ENCODE measurements at regions not wholly inside any gene's neighbourhood (a gene's known extent, or its start where the extent isn't known, plus 50 kb on each side); places are given as distances from the start of the nearest gene placed in this dataset.
"Not testable (repeated sequence)": the region's sequence is repeated elsewhere in the genome, so short reads cannot be mapped to it uniquely, and the experiment has no call there.

DNA sequence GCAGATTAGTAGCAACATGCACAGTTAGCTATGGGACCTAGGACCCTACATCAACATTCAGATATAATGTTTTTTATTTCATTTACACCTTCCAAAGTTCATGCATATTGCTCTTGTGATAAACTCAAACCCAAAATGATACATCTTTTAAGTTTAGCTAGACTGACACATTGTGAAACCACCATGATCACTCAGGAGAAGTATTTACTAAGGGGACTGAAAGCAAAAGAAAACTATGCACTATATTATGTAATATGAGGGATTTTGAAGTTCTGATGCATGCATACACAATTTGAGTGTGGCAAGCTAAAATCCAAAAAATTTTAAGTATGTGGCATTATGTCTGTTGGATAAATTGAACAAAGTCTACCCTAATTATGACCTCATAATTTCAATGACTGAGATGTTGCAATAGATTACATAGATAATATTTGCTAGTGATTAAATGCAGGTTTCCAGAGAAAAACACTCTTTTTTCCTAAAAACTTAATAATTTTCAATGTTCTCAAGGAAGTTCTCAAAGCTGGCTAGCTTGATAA is 914.8 kb upstream of the GRIA3 start:
- TF ChIP-seq, protein P1, sequence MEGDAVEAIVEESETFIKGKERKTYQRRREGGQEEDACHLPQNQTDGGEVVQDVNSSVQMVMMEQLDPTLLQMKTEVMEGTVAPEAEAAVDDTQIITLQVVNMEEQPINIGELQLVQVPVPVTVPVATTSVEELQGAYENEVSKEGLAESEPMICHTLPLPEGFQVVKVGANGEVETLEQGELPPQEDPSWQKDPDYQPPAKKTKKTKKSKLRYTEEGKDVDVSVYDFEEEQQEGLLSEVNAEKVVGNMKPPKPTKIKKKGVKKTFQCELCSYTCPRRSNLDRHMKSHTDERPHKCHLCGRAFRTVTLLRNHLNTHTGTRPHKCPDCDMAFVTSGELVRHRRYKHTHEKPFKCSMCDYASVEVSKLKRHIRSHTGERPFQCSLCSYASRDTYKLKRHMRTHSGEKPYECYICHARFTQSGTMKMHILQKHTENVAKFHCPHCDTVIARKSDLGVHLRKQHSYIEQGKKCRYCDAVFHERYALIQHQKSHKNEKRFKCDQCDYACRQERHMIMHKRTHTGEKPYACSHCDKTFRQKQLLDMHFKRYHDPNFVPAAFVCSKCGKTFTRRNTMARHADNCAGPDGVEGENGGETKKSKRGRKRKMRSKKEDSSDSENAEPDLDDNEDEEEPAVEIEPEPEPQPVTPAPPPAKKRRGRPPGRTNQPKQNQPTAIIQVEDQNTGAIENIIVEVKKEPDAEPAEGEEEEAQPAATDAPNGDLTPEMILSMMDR (conservative IDR thresholded peaks at IDR 0.05) = no peak
- no peak overlapping the region for H3K27ac ChIP-seq

- TF ChIP-seq, protein P1 (conservative IDR thresholded peaks at IDR 0.05) = no peak
- no peak overlapping the region for H3K27ac ChIP-seq
These were observed 913.1 kb upstream of the GRIA3 start for GRCh38 chrX:122270809-122271494.

DNA sequence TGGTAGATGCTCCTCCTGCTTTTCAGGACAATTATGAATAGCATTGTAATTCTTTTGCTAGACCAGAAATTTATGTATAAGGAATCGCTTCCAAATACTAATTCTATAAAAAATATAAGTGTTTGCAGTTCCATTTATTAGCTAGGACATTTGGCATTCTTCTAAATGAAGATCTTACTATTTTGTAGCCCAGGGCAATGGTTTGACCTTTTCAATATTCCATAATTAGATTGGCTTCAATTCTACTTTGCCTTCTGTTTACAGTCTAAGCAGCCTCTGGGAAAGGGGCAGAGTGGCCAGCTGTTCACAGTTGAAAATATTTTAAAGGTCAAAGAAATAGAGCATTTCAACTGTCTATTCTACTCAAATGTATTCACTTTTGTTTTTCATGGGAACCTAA is 912.1 kb upstream of the GRIA3 start:
- TF ChIP-seq, protein P1 (conservative IDR thresholded peaks at IDR 0.05) = no peak
- no peak overlapping the region; the same call in 1 of the 2 replicates for H3K27ac ChIP-seq

GRCh38 chrX:122279746-122280145 is 904.3 kb upstream of the GRIA3 start:
- TF ChIP-seq, protein P1 (conservative IDR thresholded peaks at IDR 0.05) = no peak
- H3K27ac ChIP-seq = no peak overlapping the region

- not testable (repeated sequence) for H3K27ac ChIP-seq
These were observed 884.3 kb upstream of the GRIA3 start for GRCh38 chrX:122299822-122300221.

DNA sequence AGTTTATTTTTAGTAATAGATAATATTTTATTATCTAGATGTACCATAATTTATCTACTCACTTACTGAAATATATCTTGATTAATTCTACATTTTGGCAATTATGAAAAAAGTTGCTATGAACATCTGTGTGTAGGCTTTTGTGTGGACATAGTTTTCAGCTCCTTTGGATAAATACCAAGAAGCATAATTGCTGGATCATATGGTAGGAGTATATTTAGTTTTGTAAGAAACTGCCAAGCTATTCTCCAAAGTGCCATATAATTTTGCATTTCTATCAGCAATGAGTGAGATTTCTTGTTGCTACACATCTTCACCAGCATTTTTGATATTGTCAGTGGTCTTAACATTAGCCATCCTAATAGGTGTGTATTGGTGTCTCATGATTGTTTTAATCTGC is 882.6 kb upstream of the GRIA3 start:
- TF ChIP-seq, protein P1 (conservative IDR thresholded peaks at IDR 0.05) = no peak
- H3K27ac ChIP-seq = no peak overlapping the region

GRCh38 chrX:122303761-122304160 is 880.3 kb upstream of the GRIA3 start:
- no peak overlapping the region for H3K27ac ChIP-seq
- TF ChIP-seq, protein P1 (conservative IDR thresholded peaks at IDR 0.05) = no peak

DNA sequence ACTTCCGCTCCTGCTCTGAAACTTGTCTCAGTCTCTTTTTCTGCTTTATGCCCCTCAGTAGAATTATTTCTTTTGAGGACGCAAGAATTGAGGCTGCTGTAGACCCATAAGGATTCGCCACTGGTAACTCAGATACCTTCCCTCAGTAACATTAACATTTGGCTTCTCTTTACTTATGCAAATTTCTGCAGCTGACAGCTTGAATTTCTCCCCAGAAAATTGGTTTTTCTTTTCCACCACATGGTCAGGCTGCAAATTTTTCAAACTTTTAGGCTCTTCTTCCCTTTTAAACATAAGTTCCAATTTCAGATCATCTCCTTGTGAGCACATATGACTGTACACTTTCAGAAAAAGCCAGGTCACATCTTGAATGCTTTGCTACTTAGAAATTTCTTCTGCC is 839.3 kb upstream of the GRIA3 start:
- TF ChIP-seq, protein P1 (conservative IDR thresholded peaks at IDR 0.05) = no peak
- H3K27ac ChIP-seq = no peak overlapping the region
